ENCODE measurements at regions not wholly inside any gene's neighbourhood (a gene's known extent, or its start where the extent isn't known, plus 50 kb on each side); places are given as distances from the start of the nearest gene placed in this dataset.

GRCh38 chr4:1499465-1499864 is 93.2 kb upstream of the NKX1-1 start:
- DNase-seq (ENCODE audit: low read depth, low spot score), result no peak

- DNase-seq (ENCODE audit: low read depth, low spot score), result no peak
These were observed 91.1 kb upstream of the NKX1-1 start for GRCh38 chr4:1497189-1497801.

- DNase-seq (ENCODE audit: low read depth, low spot score), result no peak
These were observed 89.9 kb upstream of the NKX1-1 start for GRCh38 chr4:1496116-1496642.

GRCh38 chr4:1495416-1496115 is 89.3 kb upstream of the NKX1-1 start:
- DNase-seq (ENCODE audit: low read depth, low spot score), result no peak

- no peak for DNase-seq (ENCODE audit: low read depth, low spot score)
These were observed 88.4 kb upstream of the NKX1-1 start for GRCh38 chr4:1494416-1495315.

GRCh38 chr4:1493540-1494287 is 87.5 kb upstream of the NKX1-1 start:
- no peak for DNase-seq (ENCODE audit: low read depth, low spot score)

- DNase-seq (ENCODE audit: low read depth, low spot score), result no peak
These were observed 86.7 kb upstream of the NKX1-1 start for GRCh38 chr4:1492651-1493539.

GRCh38 chr4:1492142-1492457 is 85.9 kb upstream of the NKX1-1 start:
- no peak for DNase-seq (ENCODE audit: low read depth, low spot score)

GRCh38 chr4:1491328-1492141 is 85.3 kb upstream of the NKX1-1 start:
- no peak for DNase-seq (ENCODE audit: low read depth, low spot score)

- no peak for DNase-seq (ENCODE audit: low read depth, low spot score)
These were observed 84.5 kb upstream of the NKX1-1 start for GRCh38 chr4:1490654-1491327.

GRCh38 chr4:1490011-1490653 is 83.9 kb upstream of the NKX1-1 start:
- no peak for DNase-seq (ENCODE audit: low read depth, low spot score)

- DNase-seq (ENCODE audit: low read depth, low spot score), result no peak
These were observed 83.4 kb upstream of the NKX1-1 start for GRCh38 chr4:1489639-1489995.

GRCh38 chr4:1488831-1489638 is 82.8 kb upstream of the NKX1-1 start:
- no peak for DNase-seq (ENCODE audit: low read depth, low spot score)

- no peak for DNase-seq (ENCODE audit: low read depth, low spot score)
These were observed 82.1 kb upstream of the NKX1-1 start for GRCh38 chr4:1488357-1488756.

GRCh38 chr4:1487761-1488160 is 81.5 kb upstream of the NKX1-1 start:
- DNase-seq (ENCODE audit: low read depth, low spot score), result no peak

- DNase-seq (ENCODE audit: low read depth, low spot score), result no peak
These were observed 80.9 kb upstream of the NKX1-1 start for GRCh38 chr4:1487106-1487505.

- DNase-seq (ENCODE audit: low read depth, low spot score), result no peak
These were observed 79.0 kb upstream of the NKX1-1 start for GRCh38 chr4:1485280-1485679.

GRCh38 chr4:1480720-1481119 is 74.5 kb upstream of the NKX1-1 start:
- DNase-seq (ENCODE audit: low read depth, low spot score), result no peak
